Mucosa of descending colon (tissue), 3 donors: ENCODE measurements at regions not wholly inside any gene's neighbourhood (a gene's known extent, or its start where the extent isn't known, plus 50 kb on each side); places are given as distances from the start of the nearest gene placed in this dataset.

ENCODE experiments used
- ATAC-seq: fragments of 200-7000 bp; cut with Tn5 transposase; one replicate; pipeline ENCODE4 v1.9.1; 2020; ENCODE audit warnings: mild to moderate bottlenecking, moderate library complexity
- DNase-seq, 3 donors: peaks; one replicate each; pipeline ENCODE4 v3.0.0-alpha.2; 2020
- H3K36me3 ChIP-seq: fragments of 200-600 bp; one replicate; pipeline ENCODE4 v1.8.0; 2021; ENCODE audit warnings: low read depth, mild to moderate bottlenecking
- H3K4me1 ChIP-seq: fragments of 200-600 bp; one replicate; pipeline ENCODE4 v1.8.0; 2021; ENCODE audit warnings: low read depth, mild to moderate bottlenecking
- H3K4me3 ChIP-seq: fragments of 200-600 bp; one replicate; pipeline ENCODE4 v1.8.0; 2021; ENCODE audit warnings: mild to moderate bottlenecking
- H3K9me3 ChIP-seq: fragments of 200-600 bp; one replicate; pipeline ENCODE4 v1.8.0; 2021; ENCODE audit warnings: mild to moderate bottlenecking
- CTCF ChIP-seq: fragments of 200-600 bp; IDR thresholded peaks from one replicate; pipeline ENCODE4 v1.8.0; 2022; ENCODE audit warnings: antibody characterized with exemption, mild to moderate bottlenecking
- intact Hi-C, 2 donors: fragments of 100-400 bp; cut with DNase I in 1 of 2; cut with micrococcal nuclease in 1 of 2; formaldehyde crosslinking; loops; one replicate each; pipeline versions ENCODE4 v1.11.0 to v1.11.1; 2022; cut with DNase I, micrococcal nuclease
- donor health status: DM: no; HTN: no; CAD: no; lungs with moderate emphysema.
- donor health status: DM: no; HTN: no; CAD: no.
- donor health status: DM: no; HTN: yes; CAD: no.

DNA sequence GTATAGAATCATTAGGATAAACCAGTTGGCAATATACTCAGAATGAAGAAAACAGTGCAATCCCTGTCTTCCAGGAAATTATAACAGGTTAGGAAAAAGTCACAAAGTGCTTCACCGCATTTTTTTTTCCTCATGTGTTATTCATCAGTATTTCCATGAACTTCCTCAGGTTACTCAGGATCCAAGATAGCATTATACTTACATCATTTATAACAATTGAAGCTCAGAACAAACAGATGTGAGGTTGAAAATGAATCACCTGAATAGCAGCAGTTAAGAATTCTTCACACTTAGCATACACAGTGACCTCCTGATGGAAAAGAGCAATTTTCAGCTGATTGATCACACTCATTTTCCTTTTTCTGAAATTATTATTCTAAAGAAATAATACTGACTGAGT is 1040.7 kb upstream of the B3GALT2 start:
- H3K4me1 ChIP-seq: no peaks in the 10 kb centered on the region
- H3K9me3 ChIP-seq: no peaks in the 10 kb centered on the region
- intact Hi-C loops: no loop called here
- H3K36me3 ChIP-seq: no peaks in the 10 kb centered on the region
- no peak overlapping the region for H3K4me3 ChIP-seq
- ATAC-seq (no peak), DNase-seq (no peak)
- TF ChIP-seq CTCF: no peak

DNA sequence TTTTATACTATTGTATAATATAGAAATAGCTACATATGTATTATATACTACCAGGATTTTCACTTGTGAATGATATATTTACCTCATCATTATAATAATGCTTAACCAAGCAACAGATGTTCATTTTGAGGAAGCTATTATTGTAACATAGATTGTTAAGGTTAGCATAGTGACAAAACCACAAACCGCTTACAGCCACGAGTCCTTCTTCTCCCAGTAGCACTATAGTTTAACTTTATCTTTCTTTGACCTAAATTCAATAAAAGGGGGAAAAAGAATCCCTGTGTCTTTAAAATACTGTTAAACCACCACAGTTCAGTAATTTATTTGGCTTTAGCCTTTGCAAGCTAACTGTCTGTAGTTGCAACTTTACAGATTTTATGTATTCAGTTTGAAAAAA is 1039.4 kb upstream of the B3GALT2 start:
- intact Hi-C loops: no loop called here
- H3K9me3 ChIP-seq: no peaks in the 10 kb centered on the region
- H3K36me3 ChIP-seq: no peaks in the 10 kb centered on the region
- TF ChIP-seq CTCF: no peak
- H3K4me1 ChIP-seq: no peaks in the 10 kb centered on the region
- peak in 1 of 3 donors; percentile 22 for DNase-seq
- H3K4me3 ChIP-seq: no peak overlapping the region
- ATAC-seq: peak; percentile 35

DNA sequence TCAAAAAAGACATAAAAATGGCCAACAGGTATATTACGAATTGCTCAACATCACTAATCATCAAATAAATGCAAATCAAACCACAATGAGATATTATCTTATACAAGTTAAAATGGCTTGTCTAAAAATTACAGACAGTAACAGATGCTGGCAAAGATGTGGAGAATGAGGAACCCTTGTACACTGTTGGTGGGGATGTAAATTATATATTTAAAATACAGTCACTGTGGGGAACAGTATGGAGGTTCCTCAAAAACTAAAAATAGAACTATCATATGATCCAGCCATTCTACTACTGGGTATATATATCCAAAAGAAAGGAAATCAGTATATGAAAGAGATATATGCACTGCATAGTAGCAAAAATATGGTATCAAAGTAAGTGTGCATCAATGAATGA is 1037.2 kb upstream of the B3GALT2 start:
- DNase-seq: no peak
- intact Hi-C loops: no loop called here
- Histone ChIP-seq H3K4me1 (no peaks in the 10 kb centered on the region), H3K36me3 (no peaks in the 10 kb centered on the region), H3K4me3 (no peak overlapping the region), H3K9me3 (no peaks in the 10 kb centered on the region)
- no peak for TF ChIP-seq CTCF
- ATAC-seq: no peak

DNA sequence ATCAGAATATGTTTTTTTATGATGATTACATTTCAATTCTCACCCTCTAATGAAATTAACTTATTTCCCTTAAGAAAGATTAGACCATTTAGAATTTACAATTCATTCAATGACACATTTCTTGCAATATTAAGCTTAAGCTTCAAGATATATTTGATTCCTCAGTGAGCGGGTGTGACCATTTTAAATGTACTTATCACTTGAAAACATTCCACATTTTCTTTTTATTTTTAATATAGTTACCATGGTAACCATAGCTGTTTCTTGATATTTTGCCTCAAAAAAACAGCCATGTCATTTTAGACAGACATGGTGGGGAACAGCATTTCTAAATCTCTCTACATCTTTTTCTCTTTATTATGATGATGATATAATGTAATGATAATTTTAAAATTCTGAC is 1029.0 kb upstream of the B3GALT2 start:
- ATAC-seq (no peak), DNase-seq (no peak)
- H3K4me1 ChIP-seq: no peaks in the 10 kb centered on the region
- intact Hi-C loops: no loop called here
- no peaks in the 10 kb centered on the region for H3K9me3 ChIP-seq
- no peaks in the 10 kb centered on the region for H3K36me3 ChIP-seq
- H3K4me3 ChIP-seq: no peak overlapping the region
- TF ChIP-seq CTCF: no peak

DNA sequence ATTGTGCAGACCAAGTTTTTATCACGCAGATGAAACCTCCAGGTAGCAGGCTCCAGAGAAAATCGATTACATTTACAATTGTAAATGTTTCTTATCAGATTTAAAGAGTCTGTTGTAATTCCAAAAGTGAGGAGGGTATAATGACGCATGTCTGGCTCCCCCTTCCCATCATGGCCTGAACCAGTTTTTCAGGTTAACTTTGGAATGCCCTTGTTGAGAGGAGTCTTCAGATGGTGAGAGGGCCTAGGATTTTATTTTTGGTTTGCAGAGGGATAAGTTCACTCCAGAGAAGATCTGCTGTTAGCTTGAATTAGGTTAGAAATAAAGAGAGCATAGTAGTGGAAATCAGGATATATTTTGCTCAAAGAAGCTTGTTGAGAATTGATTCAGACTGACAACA is 1028.3 kb upstream of the B3GALT2 start:
- Histone ChIP-seq H3K4me3 (no peak overlapping the region), H3K36me3 (no peaks in the 10 kb centered on the region), H3K9me3 (no peaks in the 10 kb centered on the region), H3K4me1 (no peaks in the 10 kb centered on the region)
- DNase-seq: no peak
- TF ChIP-seq CTCF: no peak
- ATAC-seq: no peak
- intact Hi-C loops: no loop called here

- Histone ChIP-seq H3K36me3 (no peaks in the 10 kb centered on the region), H3K9me3 (no peaks in the 10 kb centered on the region), H3K4me3 (no peak overlapping the region), H3K4me1 (no peaks in the 10 kb centered on the region)
- intact Hi-C loops: no loop called here
- DNase-seq: no peak
- TF ChIP-seq CTCF: no peak
- no peak for ATAC-seq
These were observed 1023.5 kb upstream of the B3GALT2 start for GRCh38 chr1:194209920-194210319.
